ENCODE measurements at regions not wholly inside any gene's neighbourhood (a gene's known extent, or its start where the extent isn't known, plus 50 kb on each side); places are given as distances from the start of the nearest gene placed in this dataset.
"Not testable (repeated sequence)": the region's sequence is repeated elsewhere in the genome, so short reads cannot be mapped to it uniquely, and the experiment has no call there.

DNA sequence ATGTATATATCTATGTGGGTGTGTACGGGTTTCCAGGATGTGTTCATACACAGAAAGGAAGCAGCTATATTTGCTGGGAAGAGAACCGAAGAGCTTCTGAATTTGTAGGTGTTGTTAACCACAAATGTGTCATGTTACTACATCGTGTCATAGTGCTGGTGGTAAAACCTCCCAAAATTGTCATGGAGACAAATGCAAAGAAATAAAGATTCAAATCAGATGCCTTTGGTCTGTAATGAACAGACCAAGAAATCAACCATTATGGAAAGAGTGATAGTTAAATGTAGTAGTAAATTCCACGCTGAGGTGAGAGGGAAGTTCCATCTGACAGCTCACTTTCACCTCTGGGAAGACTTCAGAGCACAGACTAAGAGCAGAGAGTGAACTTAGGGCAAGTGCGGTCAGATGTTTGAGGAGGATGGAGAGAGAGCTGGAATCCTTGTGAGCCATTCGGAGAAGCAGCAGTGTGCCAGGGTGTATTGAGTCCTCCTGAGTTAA, 487.5 kb downstream of the TMEM121 start:
- DNase-seq (ENCODE audit: low read depth): no peak
- no peak for TF ChIP-seq CTCF (IDR thresholded peaks at IDR 0.05; ENCODE audit: insufficient read depth, low read depth, low read length)

DNA sequence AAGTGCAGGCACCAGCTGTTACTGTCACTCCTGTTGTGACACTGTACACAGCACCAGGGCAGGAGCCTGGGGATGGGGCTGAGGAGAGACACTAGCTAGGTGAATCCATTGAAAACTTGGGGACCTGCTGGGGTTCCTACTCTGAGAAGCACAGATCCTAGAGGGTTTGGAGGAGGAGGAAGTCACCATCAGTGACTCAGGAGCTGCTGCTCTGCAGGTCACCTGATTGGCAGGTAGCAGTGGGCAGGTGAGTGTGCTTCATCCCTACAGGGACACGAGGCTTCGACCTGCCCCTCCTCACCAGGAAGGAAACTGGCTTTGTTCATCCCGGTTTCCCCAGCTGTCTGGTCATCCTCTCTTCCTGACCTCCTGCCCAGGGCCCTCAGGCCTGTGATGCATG, 491.6 kb downstream of the TMEM121 start:
- H3K4me3 ChIP-seq (ENCODE audit: low read depth, low read length); DNase-seq (ENCODE audit: low read depth): not testable (repeated sequence)

More for the DNA sequence above, 487.5 kb downstream of the TMEM121 start:
- H3K4me3 ChIP-seq (ENCODE audit: low read depth, low read length): no peak overlapping the region

GRCh38 chr14:106021832-106022231, 495.4 kb downstream of the TMEM121 start:
- TF ChIP-seq CTCF (IDR thresholded peaks at IDR 0.05; ENCODE audit: insufficient read depth, low read depth, low read length): no peak
- no peak overlapping the region for H3K4me3 ChIP-seq (ENCODE audit: low read depth, low read length)
- DNase-seq (ENCODE audit: low read depth): no peak

GRCh38 chr14:106022648-106023047, 496.3 kb downstream of the TMEM121 start:
- not testable (repeated sequence) for DNase-seq (ENCODE audit: low read depth); H3K4me3 ChIP-seq (ENCODE audit: low read depth, low read length)

DNA sequence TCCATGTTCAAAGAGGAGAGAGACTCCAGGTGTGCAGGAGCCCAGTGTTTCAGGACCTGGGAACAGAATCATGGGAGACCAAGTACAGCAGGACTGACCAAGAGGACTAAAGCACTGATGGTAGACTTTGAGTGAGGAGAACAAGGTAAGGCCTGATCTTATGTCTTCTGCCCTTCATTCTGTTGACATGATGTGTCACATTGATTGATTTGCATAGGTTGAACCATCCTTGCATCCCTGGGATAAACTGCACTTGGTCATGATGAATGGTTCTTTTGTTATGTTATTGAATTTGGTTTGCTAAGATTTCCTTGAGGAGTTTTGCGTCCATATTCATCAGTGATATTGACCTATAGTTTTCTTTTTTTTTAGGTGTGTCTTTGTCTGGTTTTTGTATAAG, 497.0 kb downstream of the TMEM121 start:
- H3K4me3 ChIP-seq (ENCODE audit: low read depth, low read length): no peak overlapping the region
- no peak for DNase-seq (ENCODE audit: low read depth)
- no peak for TF ChIP-seq CTCF (IDR thresholded peaks at IDR 0.05; ENCODE audit: insufficient read depth, low read depth, low read length)

DNA sequence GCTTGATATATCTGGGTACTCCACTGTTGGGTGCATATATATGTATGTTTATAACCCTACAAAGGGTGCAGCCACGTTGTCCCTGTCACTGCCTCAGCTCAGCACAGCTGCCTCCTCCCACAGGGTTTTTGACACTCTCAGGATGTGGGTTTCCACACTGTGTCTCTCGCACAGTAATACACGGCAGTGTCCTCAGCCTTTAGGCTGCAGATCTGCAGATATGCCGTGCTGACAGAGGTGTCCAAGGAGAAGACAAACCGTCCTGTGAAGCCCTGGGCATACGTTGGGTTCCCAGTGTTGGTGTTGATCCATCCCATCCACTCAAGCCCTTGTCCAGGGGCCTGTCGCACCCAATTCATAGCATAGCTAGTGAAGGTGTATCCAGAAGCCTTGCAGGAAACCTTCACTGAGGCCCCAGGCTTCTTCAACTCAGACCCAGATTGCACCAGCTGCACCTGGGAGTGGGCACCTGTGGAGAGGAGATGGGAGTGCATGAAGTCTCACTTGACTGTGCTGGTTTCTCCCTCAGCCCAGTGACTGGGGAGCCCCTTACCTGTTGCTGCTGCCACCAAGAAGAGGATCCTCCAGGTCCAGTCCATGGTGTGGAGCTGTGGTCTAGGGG, 498.7 kb downstream of the TMEM121 start:
- H3K4me3 ChIP-seq (ENCODE audit: low read depth, low read length): no peak overlapping the region
- TF ChIP-seq CTCF (IDR thresholded peaks at IDR 0.05; ENCODE audit: insufficient read depth, low read depth, low read length): no peak
- DNase-seq (ENCODE audit: low read depth): no peak

- no peak for DNase-seq (ENCODE audit: low read depth)
- no peak for TF ChIP-seq CTCF (IDR thresholded peaks at IDR 0.05; ENCODE audit: insufficient read depth, low read depth, low read length)
- H3K4me3 ChIP-seq (ENCODE audit: low read depth, low read length): no peak overlapping the region
Observed at GRCh38 chr14:106026026-106026425, 499.6 kb downstream of the TMEM121 start.

DNA sequence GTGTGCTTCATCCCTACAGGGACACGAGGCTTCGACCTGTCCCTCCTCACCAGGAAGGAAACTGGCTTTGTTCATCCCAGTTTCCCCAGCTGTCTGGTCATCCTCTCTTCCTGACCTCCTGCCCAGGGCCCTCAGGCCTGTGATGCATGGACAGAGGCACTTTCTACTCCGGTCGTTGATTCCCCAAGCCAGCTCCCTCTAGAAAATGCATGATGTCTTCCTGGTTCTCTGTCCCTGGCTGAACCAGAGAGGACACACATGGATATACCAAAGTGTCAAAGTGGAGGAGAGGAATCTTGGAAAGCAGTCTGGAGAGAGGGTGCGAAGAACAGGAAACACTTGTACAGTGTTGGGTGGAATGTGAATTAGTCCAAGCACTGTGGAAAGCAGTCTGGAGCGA, 501.4 kb downstream of the TMEM121 start:
- H3K4me3 ChIP-seq (ENCODE audit: low read depth, low read length); DNase-seq (ENCODE audit: low read depth): not testable (repeated sequence)

Data from fibroblast of villous mesenchyme (primary cell).